ENCODE measurements at regions not wholly inside any gene's neighbourhood (a gene's known extent, or its start where the extent isn't known, plus 50 kb on each side); places are given as distances from the start of the nearest gene placed in this dataset.
"Not testable (repeated sequence)": the region's sequence is repeated elsewhere in the genome, so short reads cannot be mapped to it uniquely, and the experiment has no call there.

DNA sequence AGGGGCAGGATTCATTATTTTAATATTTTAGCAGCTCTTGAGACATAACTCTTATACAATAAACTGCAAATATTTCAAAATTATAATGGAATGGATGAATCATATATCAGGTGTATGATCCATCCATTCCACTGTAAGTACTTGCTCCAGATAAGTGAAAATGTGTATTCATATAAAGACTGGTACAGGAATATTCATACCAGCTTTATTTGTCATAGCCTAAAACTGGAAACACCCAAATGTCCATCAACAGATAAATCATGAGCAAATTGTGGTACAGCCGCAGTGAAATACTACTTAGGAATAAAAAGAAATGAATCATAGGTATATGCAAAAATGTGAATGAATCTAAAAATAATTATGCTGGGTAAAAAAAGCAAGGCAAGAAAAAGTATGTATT, 263.6 kb upstream of the SYT10 start:
- no peak for DNase-seq

DNA sequence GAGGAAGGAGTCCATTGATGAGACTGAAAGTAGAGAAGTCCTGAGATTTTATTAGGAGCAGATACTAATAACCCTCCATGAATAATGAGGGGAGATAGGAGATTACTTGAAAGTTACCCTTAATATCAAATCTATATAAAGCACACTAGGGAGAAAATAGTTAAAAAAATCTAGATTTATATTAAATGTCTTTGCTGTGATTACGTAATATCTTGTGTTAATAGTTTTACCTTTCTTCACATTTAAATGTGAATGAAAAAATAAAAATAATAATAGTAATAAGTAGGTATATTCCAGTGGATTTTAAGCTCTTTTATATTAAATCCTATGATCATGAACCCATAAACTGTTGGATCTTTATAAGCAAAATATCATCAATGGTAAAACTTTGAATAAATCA, 267.3 kb upstream of the SYT10 start:
- DNase-seq: no peak

GRCh38 chr12:33708935-33709334, 269.3 kb upstream of the SYT10 start:
- DNase-seq: no peak

DNA sequence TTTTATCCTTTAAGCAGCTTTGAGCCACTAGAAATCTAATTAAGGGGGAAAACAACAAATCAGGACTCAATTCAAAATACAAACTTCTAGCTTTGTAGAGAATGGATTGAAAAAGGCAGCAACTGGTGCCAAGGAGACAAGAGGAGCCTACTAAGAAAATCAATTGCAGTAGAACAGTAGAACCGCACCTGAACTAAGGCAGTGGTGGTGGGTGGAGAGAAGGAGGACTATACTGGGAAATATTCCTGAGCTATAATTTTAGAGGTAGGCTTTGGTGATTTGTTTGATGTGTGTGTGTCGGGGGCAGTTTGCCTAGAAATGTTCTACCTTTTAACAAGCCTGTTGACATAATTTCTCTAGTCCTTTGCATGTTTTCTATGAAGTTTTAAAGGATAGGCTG, 270.9 kb upstream of the SYT10 start:
- no peak for DNase-seq

DNA sequence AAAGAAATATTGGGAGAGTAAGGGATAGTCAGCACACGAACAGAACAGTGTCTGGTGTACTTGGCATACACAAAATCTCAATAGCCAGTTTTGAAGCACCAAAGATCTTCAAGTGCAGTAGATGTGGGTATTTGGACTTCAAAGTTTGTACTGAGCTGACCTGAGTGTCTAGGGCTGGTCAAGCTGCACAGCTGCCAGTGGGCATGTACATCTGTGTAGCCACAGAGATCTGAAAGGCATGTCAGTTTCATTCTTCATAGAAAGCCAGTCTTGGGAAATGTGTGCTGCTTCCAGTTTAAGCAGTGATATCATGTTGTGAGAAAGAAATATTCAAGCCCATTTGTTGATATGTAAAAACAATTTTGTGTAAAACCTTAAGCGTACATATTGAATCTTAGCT, 279.0 kb upstream of the SYT10 start:
- no peak for DNase-seq

GRCh38 chr12:33721561-33721960, 281.9 kb upstream of the SYT10 start:
- DNase-seq: no peak

DNA sequence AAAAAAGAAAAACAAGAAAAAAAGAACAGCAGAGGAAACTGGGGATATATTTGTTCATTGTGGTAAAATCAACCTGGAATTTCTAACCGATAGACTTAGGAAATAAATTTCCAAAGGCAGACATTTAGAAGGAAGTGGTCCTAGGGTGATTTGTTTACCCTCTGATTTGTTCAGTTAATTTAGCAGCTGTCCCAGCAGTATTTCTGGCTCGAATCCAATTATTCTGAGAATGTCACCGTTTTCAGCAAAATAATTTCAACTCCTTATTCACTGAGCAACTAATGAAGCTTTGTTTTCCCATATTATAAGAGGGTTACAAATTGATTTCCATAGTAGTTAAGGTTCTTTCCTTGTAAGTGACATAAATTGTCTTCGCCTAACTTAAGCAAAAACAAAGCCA, 285.2 kb upstream of the SYT10 start:
- no peak for DNase-seq

- DNase-seq: no peak
Observed at GRCh38 chr12:33734871-33735270, 287.4 kb upstream of the ALG10 start.

DNA sequence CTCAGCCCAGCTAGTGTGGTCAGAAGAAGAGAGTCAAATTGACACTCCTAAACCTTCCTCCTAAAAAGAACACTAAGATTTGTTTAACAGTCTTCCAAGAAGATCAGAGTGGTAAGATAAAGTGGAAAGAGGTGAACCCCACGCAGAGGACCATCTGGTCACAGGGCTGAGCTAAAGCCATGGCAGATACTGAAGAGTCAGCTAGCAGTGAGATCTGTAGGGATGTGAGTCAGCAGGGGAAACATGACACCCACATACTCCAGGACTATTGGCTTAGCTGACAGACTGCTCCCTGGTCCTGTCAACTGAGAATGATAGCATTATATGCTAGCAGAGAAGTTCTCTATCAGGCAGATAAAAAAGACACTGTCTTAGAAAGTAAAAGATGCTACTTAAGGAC, 269.4 kb upstream of the ALG10 start:
- DNase-seq: no peak

DNA sequence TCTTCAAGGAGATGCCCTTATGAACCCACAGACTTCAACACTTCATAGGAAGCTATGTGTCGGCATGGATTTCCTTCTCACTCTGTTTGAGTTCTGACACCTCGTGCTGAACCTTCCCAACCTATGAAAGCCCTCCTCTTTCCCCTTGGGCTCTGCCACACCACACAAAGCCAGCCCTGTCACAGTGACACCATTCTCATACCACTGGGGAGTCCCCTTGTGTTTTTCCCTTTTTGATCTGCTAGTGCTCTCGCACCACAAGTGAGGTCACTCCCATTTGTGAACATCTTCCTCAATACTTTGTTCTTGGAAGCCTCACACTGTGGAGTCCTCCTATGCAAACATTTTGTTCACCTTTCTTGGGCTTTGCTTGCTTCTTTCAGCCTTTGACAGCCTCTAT, 264.6 kb upstream of the ALG10 start:
- DNase-seq: no peak

DNA sequence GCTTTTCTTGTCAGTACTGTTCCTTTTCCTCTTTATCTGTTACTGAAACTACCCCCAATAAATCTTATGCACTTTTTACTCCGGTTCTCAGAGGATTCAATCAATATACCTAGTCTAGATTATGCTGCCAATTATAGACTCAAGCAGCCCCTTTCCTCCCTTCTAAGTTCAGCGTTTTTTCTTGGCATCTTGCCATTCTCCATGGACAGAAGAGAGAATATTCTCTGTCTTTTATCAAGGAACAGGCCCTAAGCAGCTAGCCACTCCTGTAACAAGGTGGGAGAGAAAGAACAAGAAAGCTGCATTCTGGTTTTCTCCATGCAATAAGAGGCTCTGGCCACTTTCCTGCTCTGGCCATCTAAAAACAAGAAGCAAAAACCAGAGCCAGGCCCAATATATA, 263.0 kb upstream of the ALG10 start:
- no peak for DNase-seq

GRCh38 chr12:33763331-33763730, 259.0 kb upstream of the ALG10 start:
- no peak for DNase-seq

DNA sequence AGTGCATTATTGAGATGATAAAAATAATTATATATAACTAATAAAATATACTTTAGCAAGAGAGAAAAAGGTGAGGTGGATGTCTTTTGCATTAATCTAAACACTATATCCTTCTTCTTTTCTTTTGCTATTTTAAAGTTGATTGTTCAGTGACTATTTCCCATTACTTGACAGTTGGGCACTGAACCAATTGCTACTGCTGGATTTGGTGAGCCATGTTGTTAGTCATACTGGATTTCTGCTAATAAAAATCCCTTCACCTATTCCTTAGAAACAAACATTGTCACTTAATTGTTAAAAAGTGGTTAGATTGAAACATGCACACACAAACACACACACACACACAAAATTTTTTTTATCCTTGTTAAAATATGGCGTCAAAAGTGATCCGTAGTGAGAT, 251.6 kb upstream of the ALG10 start:
- no peak for DNase-seq

- DNase-seq: no peak
Observed at GRCh38 chr12:33771889-33772288, 250.4 kb upstream of the ALG10 start.

GRCh38 chr12:33773091-33773490, 249.2 kb upstream of the ALG10 start:
- not testable (repeated sequence) for DNase-seq

DNA sequence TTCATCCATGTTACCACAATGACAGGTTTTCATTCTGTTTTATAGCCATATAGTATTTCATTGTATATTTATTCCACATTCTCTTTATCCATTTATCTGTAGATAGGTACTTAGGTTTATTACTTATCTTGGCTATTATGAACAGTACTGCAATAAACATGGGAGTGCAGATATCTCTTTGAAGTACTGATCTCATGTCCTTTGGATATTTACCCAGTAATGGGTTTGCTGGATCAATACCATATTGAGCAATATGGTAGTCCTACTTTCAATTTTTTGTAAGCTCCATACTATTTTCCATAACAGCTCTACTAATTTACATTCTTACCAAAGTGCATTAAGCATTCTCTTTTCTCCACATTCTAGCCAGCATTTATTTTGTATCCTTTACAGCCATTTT, 235.8 kb upstream of the ALG10 start:
- no peak for DNase-seq

DNA sequence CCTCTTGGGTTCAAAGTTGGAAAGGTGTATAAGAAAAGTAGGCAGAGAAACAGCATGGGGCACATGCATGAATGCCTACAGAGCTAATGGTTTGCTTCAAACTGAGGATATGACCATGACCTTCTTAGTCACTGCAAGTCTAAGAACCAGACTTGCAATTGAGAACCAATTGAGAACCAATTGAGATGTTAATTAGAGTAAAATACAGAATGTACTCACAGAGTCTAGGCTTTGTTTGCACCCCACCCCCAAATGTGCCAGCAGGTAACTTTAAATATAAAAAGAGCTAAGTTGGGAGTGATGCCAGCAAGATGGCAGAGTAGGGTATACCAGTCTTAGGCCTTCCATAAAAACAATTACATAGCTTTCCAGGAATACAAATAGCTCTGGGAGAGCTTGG, 227.3 kb upstream of the ALG10 start:
- no peak for DNase-seq

DNA sequence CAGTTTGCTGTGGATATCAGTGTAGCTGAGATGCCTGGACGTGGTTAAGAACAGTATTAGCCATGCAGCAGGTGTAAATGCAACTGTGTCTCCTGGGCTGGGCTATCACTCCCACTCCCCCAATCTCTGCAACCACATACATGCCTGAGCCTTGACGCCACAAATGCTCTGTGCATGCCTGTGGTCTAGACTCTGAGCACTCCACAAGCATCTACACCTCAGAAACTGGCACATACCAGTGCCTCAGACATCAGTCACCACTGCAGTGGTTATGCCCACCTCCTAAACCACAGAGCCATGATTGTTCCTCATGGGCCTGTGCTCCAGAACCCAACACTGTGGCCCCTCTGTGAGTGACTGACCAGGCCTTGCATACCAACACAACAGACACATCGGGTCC, 226.8 kb upstream of the ALG10 start:
- DNase-seq: no peak

GRCh38 chr12:33813536-33813935, 208.8 kb upstream of the ALG10 start:
- no peak for DNase-seq

DNA sequence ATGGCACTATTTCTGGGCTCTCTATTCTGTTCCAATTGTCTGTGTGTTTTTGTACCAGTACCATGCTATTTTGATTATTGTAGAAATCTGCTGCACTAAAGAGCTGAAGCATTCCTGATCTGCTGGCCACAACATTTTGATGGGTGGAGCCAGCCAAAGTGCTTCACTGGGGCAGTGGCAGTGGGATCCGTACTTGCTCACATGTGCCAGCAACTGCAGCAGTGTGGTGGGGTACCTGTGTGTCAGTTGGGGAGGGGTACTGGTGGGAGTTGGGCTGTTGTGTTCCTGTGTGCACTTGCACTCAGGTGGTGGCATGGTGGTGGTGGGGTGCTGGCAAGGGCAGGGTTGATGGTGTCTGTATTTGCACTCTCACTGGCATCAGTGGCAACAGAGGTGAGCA, 204.6 kb upstream of the ALG10 start:
- DNase-seq: no peak

DNA sequence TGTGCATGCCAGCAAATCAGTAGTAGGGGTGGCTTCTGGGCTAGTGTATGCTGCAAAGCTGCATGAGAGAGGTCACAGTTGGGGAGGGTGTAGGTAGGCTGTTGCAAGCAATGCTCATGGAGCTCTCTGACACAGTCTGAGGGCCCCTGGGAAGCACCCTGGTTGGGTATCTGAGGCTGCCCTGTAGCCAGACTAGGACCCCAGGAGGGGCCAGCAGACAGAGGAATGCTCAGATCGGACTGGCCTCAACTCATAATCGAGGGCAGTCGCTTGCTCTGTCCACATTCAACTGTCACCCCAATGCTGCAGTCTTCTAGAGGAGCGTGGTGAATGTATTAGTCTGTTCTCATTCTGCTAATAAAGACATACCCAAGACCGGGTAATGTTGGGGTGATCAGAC, 204.0 kb upstream of the ALG10 start:
- no peak for DNase-seq

DNA sequence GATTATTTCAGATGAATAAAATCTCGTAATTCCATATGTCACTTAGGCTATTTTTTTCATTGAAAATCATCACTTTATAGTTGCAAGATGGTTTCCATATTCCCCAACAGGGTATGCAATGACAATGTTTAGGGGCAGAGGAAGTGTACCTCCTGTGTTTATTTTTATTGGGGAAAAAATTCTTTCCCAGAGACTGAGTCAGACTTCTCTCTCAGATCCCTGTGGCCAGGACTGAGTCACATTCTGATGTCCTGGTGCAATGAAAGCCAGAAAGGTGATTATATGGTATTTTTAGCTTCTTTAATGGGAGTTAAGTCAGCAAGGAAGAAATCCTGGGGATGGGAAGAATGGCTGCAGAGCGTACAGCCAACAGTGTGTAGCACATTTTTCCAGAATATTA, 196.9 kb upstream of the ALG10 start:
- no peak for DNase-seq

DNA sequence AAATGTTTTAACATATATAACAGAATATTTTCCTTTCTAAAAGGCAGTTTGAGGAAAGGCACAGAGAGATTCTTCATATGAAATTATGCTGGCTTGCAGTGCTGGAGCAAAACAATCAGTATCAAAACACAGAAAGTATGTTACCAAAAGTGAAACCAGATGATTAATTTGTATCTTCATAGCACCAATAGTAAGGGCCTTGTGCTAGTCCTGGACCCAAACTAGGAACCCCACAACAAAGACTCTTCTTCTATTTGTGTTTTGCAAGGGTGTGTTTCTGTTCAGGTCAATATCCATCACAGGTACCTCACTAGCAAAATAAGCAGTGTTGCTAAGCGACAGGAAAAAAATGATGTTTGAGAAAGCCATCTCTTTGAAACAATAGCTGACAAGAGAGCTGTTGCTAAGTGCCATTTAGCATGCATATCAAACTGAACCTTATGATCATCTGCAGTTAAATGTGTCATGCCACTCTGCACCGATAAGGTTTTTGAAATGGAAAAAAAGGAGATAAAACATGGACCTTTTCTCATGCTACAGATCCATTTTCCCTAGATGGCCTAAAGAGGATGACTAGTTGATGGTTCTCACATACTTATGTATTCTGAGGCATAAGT, 196.2 kb upstream of the ALG10 start:
- DNase-seq: no peak

DNA sequence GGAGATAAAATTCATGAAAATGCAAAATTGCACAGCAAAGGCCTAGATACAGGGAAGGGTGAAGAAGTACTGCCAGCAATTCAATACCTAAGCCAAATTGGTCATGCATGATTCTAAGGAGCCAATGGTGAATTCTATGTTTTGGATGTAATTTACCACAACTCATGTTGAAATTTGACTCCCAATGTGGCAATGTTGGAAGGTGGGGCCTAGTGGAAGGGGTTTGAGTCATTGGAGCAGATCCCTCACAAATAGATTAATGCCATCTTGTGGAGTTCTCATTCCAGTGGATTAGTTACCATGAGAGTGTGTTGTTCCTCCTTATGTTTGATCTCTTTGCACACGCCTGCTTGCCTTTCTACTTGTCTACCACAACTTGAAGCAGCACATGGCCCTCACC, 194.0 kb upstream of the ALG10 start:
- no peak for DNase-seq

- no peak for DNase-seq
Observed at GRCh38 chr12:33830070-33830469, 192.2 kb upstream of the ALG10 start.

DNA sequence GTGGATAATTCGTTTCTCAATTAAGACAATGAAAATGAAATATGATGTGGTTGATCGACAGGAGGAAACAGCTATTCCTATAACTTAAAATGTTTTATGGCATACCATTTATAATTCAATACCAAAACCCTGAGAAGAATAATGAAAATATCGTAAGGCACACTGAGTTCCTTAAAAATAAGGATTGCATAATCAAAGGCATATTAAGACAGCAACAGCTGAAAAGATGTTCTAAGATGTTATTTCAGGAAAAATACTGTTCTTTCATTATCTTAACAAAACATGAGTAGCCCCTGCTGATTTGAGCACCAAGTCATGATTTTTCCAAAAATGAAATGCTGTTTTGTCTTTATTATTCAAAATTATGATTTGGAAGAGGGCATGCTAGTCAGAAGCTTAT, 189.4 kb upstream of the ALG10 start:
- no peak for DNase-seq

Measured in GDM1 (cell line).